BLaER1 (cell line): ENCODE measurements at regions not wholly inside any gene's neighbourhood (a gene's known extent, or its start where the extent isn't known, plus 50 kb on each side); places are given as distances from the start of the nearest gene placed in this dataset.

Experiments
- H3K27ac ChIP-seq: shearing (Covaris generic); formaldehyde crosslinking; 2 replicates; pipeline ENCODE4 v1.8.1; 2022
- H3K27me3 ChIP-seq: shearing (Covaris generic); formaldehyde crosslinking; 2 replicates; pipeline ENCODE4 v1.8.1; 2022
- H3K36me3 ChIP-seq: shearing (Covaris generic); formaldehyde crosslinking; 2 replicates; pipeline ENCODE4 v1.8.1; 2022
- H3K4me1 ChIP-seq: shearing (Covaris generic); formaldehyde crosslinking; 2 replicates; pipeline ENCODE4 v1.8.1; 2022
- H3K4me2 ChIP-seq: shearing (Covaris generic); formaldehyde crosslinking; 2 replicates; pipeline ENCODE4 v1.8.1; 2022
- H3K4me3 ChIP-seq: shearing (Covaris generic); formaldehyde crosslinking; 2 replicates; pipeline ENCODE4 v1.8.1; 2022
- H3K9ac ChIP-seq: shearing (Covaris generic); formaldehyde crosslinking; 2 replicates; pipeline ENCODE4 v1.8.1; 2022
- H3K9me3 ChIP-seq: shearing (Covaris generic); formaldehyde crosslinking; 2 replicates; pipeline ENCODE4 v1.8.1; 2022
- H4K20me1 ChIP-seq: shearing (Covaris generic); formaldehyde crosslinking; 2 replicates; pipeline ENCODE4 v1.8.1; 2022
- Cebpa-rat ChIP-seq: shearing (Covaris generic); IDR thresholded peaks from 2 replicates; pipeline ENCODE4 v1.8.1; 2022

GRCh38 chr5:147156012-147156411 lies 78.8 kb upstream of the STK32A start:
- no peak overlapping the region for H3K4me3 ChIP-seq
- no peaks in the 10 kb centered on the region for H3K36me3 ChIP-seq
- no peak overlapping the region for H3K27ac ChIP-seq
- H3K9ac ChIP-seq, result no peak overlapping the region
- TF ChIP-seq Cebpa-rat, result no peak
- H3K4me1 ChIP-seq, result no peaks in the 10 kb centered on the region
- H3K27me3 ChIP-seq, result no peaks in the 10 kb centered on the region
- H3K4me2 ChIP-seq, result no peak overlapping the region
- H3K9me3 ChIP-seq, result no peaks in the 10 kb centered on the region
- no peaks in the 10 kb centered on the region for H4K20me1 ChIP-seq

GRCh38 chr5:147160902-147161700 lies 73.7 kb upstream of the STK32A start:
- no peak overlapping the region for H3K4me2 ChIP-seq
- no peak overlapping the region for H3K27ac ChIP-seq
- H3K27me3 ChIP-seq, result no peaks in the 10 kb centered on the region
- TF ChIP-seq Cebpa-rat, result no peak
- H4K20me1 ChIP-seq, result no peaks in the 10 kb centered on the region
- no peaks in the 10 kb centered on the region for H3K36me3 ChIP-seq
- H3K9ac ChIP-seq, result no peak overlapping the region
- H3K4me3 ChIP-seq, result no peak overlapping the region
- H3K9me3 ChIP-seq, result no peaks in the 10 kb centered on the region
- no peaks in the 10 kb centered on the region for H3K4me1 ChIP-seq

GRCh38 chr5:147162740-147163139 lies 72.1 kb upstream of the STK32A start:
- Histone ChIP-seq H3K9ac (no peak overlapping the region), H3K27ac (no peak overlapping the region), H3K27me3 (no peaks in the 10 kb centered on the region), H3K4me3 (no peak overlapping the region), H3K4me1 (no peaks in the 10 kb centered on the region), H4K20me1 (no peaks in the 10 kb centered on the region), H3K36me3 (no peaks in the 10 kb centered on the region), H3K4me2 (no peak overlapping the region), H3K9me3 (no peaks in the 10 kb centered on the region)
- no peak for TF ChIP-seq Cebpa-rat

- no peak overlapping the region for H3K9ac ChIP-seq
Measured at GRCh38 chr5:147167529-147167928, 67.3 kb upstream of the STK32A start.

GRCh38 chr5:147168578-147169327 lies 66.1 kb upstream of the STK32A start:
- Histone ChIP-seq H3K27ac (no peak overlapping the region), H4K20me1 (no peaks in the 10 kb centered on the region), H3K4me2 (no peak overlapping the region), H3K9me3 (no peaks in the 10 kb centered on the region), H3K27me3 (no peaks in the 10 kb centered on the region), H3K4me1 (no peaks in the 10 kb centered on the region), H3K36me3 (no peaks in the 10 kb centered on the region), H3K4me3 (no peak overlapping the region), H3K9ac (no peak overlapping the region)
- no peak for TF ChIP-seq Cebpa-rat

More at GRCh38 chr5:147167529-147167928, 67.3 kb upstream of the STK32A start:
- Histone ChIP-seq H3K36me3 (no peaks in the 10 kb centered on the region), H3K4me1 (no peaks in the 10 kb centered on the region), H3K4me3 (no peak overlapping the region), H3K27ac (no peak overlapping the region), H3K9me3 (no peaks in the 10 kb centered on the region), H3K4me2 (no peak overlapping the region), H3K27me3 (no peaks in the 10 kb centered on the region), H4K20me1 (no peaks in the 10 kb centered on the region)
- no peak for TF ChIP-seq Cebpa-rat

GRCh38 chr5:147169399-147169798 lies 65.4 kb upstream of the STK32A start:
- H4K20me1 ChIP-seq, result no peaks in the 10 kb centered on the region
- no peaks in the 10 kb centered on the region for H3K36me3 ChIP-seq
- H3K4me2 ChIP-seq, result no peak overlapping the region
- no peaks in the 10 kb centered on the region for H3K9me3 ChIP-seq
- no peak for TF ChIP-seq Cebpa-rat
- H3K27ac ChIP-seq, result no peak overlapping the region
- no peak overlapping the region for H3K4me3 ChIP-seq
- no peak overlapping the region for H3K9ac ChIP-seq
- H3K4me1 ChIP-seq, result no peaks in the 10 kb centered on the region
- H3K27me3 ChIP-seq, result no peaks in the 10 kb centered on the region

GRCh38 chr5:147169901-147170300 lies 64.9 kb upstream of the STK32A start:
- no peaks in the 10 kb centered on the region for H3K4me1 ChIP-seq
- no peak overlapping the region for H3K27ac ChIP-seq
- no peak overlapping the region for H3K4me2 ChIP-seq

GRCh38 chr5:147170603-147171002 lies 64.2 kb upstream of the STK32A start:
- Histone ChIP-seq H3K4me3 (no peak overlapping the region), H3K4me2 (no peak overlapping the region)

More at GRCh38 chr5:147169901-147170300, 64.9 kb upstream of the STK32A start:
- Histone ChIP-seq H3K36me3 (no peaks in the 10 kb centered on the region), H3K4me3 (no peak overlapping the region), H3K27me3 (no peaks in the 10 kb centered on the region), H4K20me1 (no peaks in the 10 kb centered on the region), H3K9me3 (no peaks in the 10 kb centered on the region), H3K9ac (no peak overlapping the region)
- TF ChIP-seq Cebpa-rat, result no peak

GRCh38 chr5:147174671-147175265 lies 60.1 kb upstream of the STK32A start:
- Histone ChIP-seq H3K4me3 (no peak overlapping the region), H3K9ac (no peak overlapping the region), H3K27ac (no peak overlapping the region), H4K20me1 (no peaks in the 10 kb centered on the region), H3K4me2 (no peak overlapping the region), H3K36me3 (no peaks in the 10 kb centered on the region), H3K4me1 (no peaks in the 10 kb centered on the region), H3K9me3 (no peaks in the 10 kb centered on the region), H3K27me3 (no peaks in the 10 kb centered on the region)
- no peak for TF ChIP-seq Cebpa-rat

More at GRCh38 chr5:147170603-147171002, 64.2 kb upstream of the STK32A start:
- H3K9me3 ChIP-seq, result no peaks in the 10 kb centered on the region
- H3K36me3 ChIP-seq, result no peaks in the 10 kb centered on the region
- no peaks in the 10 kb centered on the region for H4K20me1 ChIP-seq
- H3K27me3 ChIP-seq, result no peaks in the 10 kb centered on the region
- no peak for TF ChIP-seq Cebpa-rat
- no peak overlapping the region for H3K9ac ChIP-seq
- no peaks in the 10 kb centered on the region for H3K4me1 ChIP-seq
- H3K27ac ChIP-seq, result no peak overlapping the region
